ENCODE measurements at regions not wholly inside any gene's neighbourhood (a gene's known extent, or its start where the extent isn't known, plus 50 kb on each side); places are given as distances from the start of the nearest gene placed in this dataset.

DNA sequence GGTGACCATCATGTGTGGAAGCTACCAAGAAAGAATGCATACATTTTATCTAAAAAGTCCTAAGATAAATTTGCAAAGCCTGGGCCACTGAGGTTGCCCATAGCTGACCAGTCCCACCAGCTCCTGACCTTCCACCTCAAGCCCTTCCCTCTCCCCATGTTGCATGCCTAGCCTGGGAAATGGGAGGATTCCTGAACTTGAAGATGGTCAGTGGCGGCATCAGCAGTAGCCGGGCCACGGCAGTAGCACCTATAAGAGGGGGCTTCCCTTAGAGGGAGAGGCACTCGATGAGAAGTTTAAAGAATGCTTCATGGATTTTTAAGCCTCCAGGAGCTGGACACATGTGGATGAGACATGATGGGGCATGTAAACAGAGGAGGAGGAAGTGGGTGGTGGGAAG lies 172.1 kb downstream of the KLF13 start:
- TF ChIP-seq, protein P1, sequence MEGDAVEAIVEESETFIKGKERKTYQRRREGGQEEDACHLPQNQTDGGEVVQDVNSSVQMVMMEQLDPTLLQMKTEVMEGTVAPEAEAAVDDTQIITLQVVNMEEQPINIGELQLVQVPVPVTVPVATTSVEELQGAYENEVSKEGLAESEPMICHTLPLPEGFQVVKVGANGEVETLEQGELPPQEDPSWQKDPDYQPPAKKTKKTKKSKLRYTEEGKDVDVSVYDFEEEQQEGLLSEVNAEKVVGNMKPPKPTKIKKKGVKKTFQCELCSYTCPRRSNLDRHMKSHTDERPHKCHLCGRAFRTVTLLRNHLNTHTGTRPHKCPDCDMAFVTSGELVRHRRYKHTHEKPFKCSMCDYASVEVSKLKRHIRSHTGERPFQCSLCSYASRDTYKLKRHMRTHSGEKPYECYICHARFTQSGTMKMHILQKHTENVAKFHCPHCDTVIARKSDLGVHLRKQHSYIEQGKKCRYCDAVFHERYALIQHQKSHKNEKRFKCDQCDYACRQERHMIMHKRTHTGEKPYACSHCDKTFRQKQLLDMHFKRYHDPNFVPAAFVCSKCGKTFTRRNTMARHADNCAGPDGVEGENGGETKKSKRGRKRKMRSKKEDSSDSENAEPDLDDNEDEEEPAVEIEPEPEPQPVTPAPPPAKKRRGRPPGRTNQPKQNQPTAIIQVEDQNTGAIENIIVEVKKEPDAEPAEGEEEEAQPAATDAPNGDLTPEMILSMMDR (IDR thresholded peaks at IDR 0.05; ENCODE audit: poor library complexity): no peak
- TF ChIP-seq EZH2phosphoT487 (IDR thresholded peaks at IDR 0.05; ENCODE audit: low read depth, severe bottlenecking, unreplicated experiment): no peak

Data from hepatocyte (in vitro differentiated cells).